SK-N-SH (cell line): ENCODE measurements at regions not wholly inside any gene's neighbourhood (a gene's known extent, or its start where the extent isn't known, plus 50 kb on each side); places are given as distances from the start of the nearest gene placed in this dataset.

Source experiments
- CTCF ChIA-PET: fragments of 300-600, 350-600 bp; formaldehyde crosslinking; extraction: SDS; loops from one replicate; lab custom pipeline; 2021; lab: Yijun Ruan, JAX
- POLR2A ChIA-PET: fragments of 350-600 bp; sonication (Branson Sonifier 250); formaldehyde crosslinking; extraction: SDS; loops from one replicate; lab custom pipeline; 2020; ENCODE audit warnings: antibody characterized with exemption, inconsistent platforms; lab: Yijun Ruan, JAX
- DNase-seq: peaks from one replicate; pipeline ENCODE4 v3.0.0; 2012
- H2AFZ ChIP-seq: fragments of 200-600 bp; sonication (generic); 2 replicates; pipeline ENCODE4 v1.8.1; 2016; ENCODE audit warnings: antibody characterized with exemption, mild to moderate bottlenecking, low read depth
- H3F3A ChIP-seq: fragments of 200-600 bp; sonication (generic); replicated peaks from 2 replicates; pipeline ENCODE3; 2016; ENCODE audit warnings: antibody characterized with exemption, mild to moderate bottlenecking; ENCODE audit not compliant: insufficient read depth
- H3K27ac ChIP-seq, 2 experiments: fragments of 200-500 bp in 1 of 2; fragments of 200-600 bp in 1 of 2; sonication (Bioruptor generic) in 1 of 2; sonication (generic), shearing (Covaris generic) in 1 of 2; 2 replicates each; pipeline versions ENCODE4 v1.5.1 to v1.6.1; 2014 to 2016; ENCODE audit warnings: low read depth in 2 of 2, inconsistent platforms in 1 of 2, low read length in 1 of 2, mild to moderate bottlenecking in 1 of 2, mixed read lengths in 1 of 2
- H3K27me3 ChIP-seq: fragments of 200-600 bp; sonication (generic), shearing (Covaris generic); 2 replicates; pipeline ENCODE4 v1.6.1; 2016; ENCODE audit warnings: mixed run types; ENCODE audit not compliant: insufficient read depth
- H3K36me3 ChIP-seq, 2 experiments: fragments of 200-500 bp in 1 of 2; fragments of 200-600 bp in 1 of 2; sonication (Bioruptor generic) in 1 of 2; sonication (generic) in 1 of 2; replicated peaks in 1 of 2; 2 replicates each; pipeline versions ENCODE3 to v1.5.1; 2014 to 2016; ENCODE audit warnings: low read length in 1 of 2, mild to moderate bottlenecking in 1 of 2; ENCODE audit not compliant: insufficient read depth in 2 of 2, control insufficient read depth in 1 of 2
- H3K4me1 ChIP-seq, 2 experiments: fragments of 200-500 bp in 1 of 2; fragments of 200-600 bp in 1 of 2; sonication (Bioruptor generic) in 1 of 2; sonication (generic), shearing (Covaris generic) in 1 of 2; 2 replicates each; pipeline versions ENCODE4 v1.5.1 to v1.6.1; 2014 to 2016; ENCODE audit warnings: low read depth in 1 of 2, low read length in 1 of 2, mixed run types in 1 of 2; ENCODE audit not compliant: insufficient read depth in 2 of 2, control insufficient read depth in 1 of 2
- H3K4me2 ChIP-seq: fragments of 200-600 bp; sonication (generic), shearing (Covaris generic); 2 replicates; pipeline ENCODE4 v1.6.1; 2017; ENCODE audit warnings: mixed run types
- H3K4me3 ChIP-seq, 2 experiments: fragments of 200-500 bp in 1 of 2; fragments of 200-600 bp in 1 of 2; sonication (Bioruptor generic) in 1 of 2; sonication (generic), shearing (Covaris generic) in 1 of 2; 2 replicates each; pipeline versions ENCODE4 v1.5.1 to v1.8.1; 2014 to 2016; ENCODE audit warnings: low read depth in 2 of 2, inconsistent platforms in 1 of 2, low read length in 1 of 2, mild to moderate bottlenecking in 1 of 2, mixed read lengths in 1 of 2, moderate library complexity in 1 of 2
- H3K79me2 ChIP-seq: fragments of 200-600 bp; sonication (generic); 2 replicates; pipeline ENCODE4 v1.8.1; 2017; ENCODE audit warnings: mild to moderate bottlenecking; ENCODE audit not compliant: insufficient read depth
- H3K9ac ChIP-seq: fragments of 200-600 bp; sonication (generic); 2 replicates; pipeline ENCODE4 v1.6.1; 2017; ENCODE audit warnings: mixed run types
- H3K9me2 ChIP-seq: fragments of 200-600 bp; sonication (generic); 2 replicates; pipeline ENCODE4 v1.6.1; 2017; ENCODE audit warnings: mixed run types
- H3K9me3 ChIP-seq: fragments of 200-600 bp; sonication (generic); 2 replicates; pipeline ENCODE4 v1.6.1; 2017; ENCODE audit warnings: mixed run types, mild to moderate bottlenecking, moderate library complexity
- H4K20me1 ChIP-seq: fragments of 200-600 bp; sonication (generic); 2 replicates; pipeline ENCODE4 v1.6.1; 2017; ENCODE audit warnings: mild to moderate bottlenecking, mixed run types; ENCODE audit not compliant: insufficient read depth
- CTCF ChIP-seq: fragments of 200-600 bp; sonication (generic); IDR thresholded peaks from 2 replicates; pipeline ENCODE4 v1.6.1; 2017; ENCODE audit warnings: antibody characterized with exemption, mild to moderate bottlenecking, moderate library complexity
- EZH2phosphoT487 ChIP-seq: fragments of 200-600 bp; sonication (generic); IDR thresholded peaks from 2 replicates; pipeline ENCODE4 v1.6.1; 2017; ENCODE audit warnings: low read depth, mixed run types, mild to moderate bottlenecking, antibody characterized with exemption, moderate library complexity, borderline replicate concordance
- FOSL2 ChIP-seq: IDR thresholded peaks from 2 replicates; pipeline ENCODE4 v1.4.0; 2012; ENCODE audit warnings: low read depth, mild to moderate bottlenecking, moderate library complexity, borderline replicate concordance
- FOXJ3 ChIP-seq: sonication (generic); formaldehyde crosslinking; IDR thresholded peaks from 2 replicates; pipeline ENCODE4 v1.5.1; 2020; ENCODE audit warnings: mild to moderate bottlenecking, missing genetic modification reagents
- IRF3 ChIP-seq: fragments of 150-350 bp; IDR thresholded peaks from 2 replicates; pipeline ENCODE4 v1.6.1; 2016; ENCODE audit warnings: mild to moderate bottlenecking, low read depth, low read length
- JUND ChIP-seq: IDR thresholded peaks from 2 replicates; pipeline ENCODE4 v1.4.0; 2012
- MAX ChIP-seq: IDR thresholded peaks from 2 replicates; pipeline ENCODE4 v1.4.0; 2012; ENCODE audit warnings: low read depth
- MEF2A ChIP-seq: IDR thresholded peaks from 2 replicates; pipeline ENCODE4 v1.4.0; 2012; ENCODE audit warnings: low read depth, borderline replicate concordance
- PBX3 ChIP-seq: IDR thresholded peaks from 2 replicates; pipeline ENCODE4; 2012
- RAD21 ChIP-seq: IDR thresholded peaks from 2 replicates; pipeline ENCODE4 v1.6.1; 2012; ENCODE audit warnings: mild to moderate bottlenecking, low read length
- REST ChIP-seq: IDR thresholded peaks from 2 replicates; pipeline ENCODE4 v1.6.1; 2012; ENCODE audit warnings: mild to moderate bottlenecking, low read depth, low read length, moderate library complexity
- SMC3 ChIP-seq: IDR thresholded peaks from 2 replicates; pipeline ENCODE4 v1.6.1; 2012; ENCODE audit warnings: low read depth, low read length, improper control_type of control experiment
- TAF1 ChIP-seq: IDR thresholded peaks from 2 replicates; pipeline ENCODE4 v1.6.1; 2012; ENCODE audit warnings: low read depth, mild to moderate bottlenecking, low read length, moderate library complexity, borderline replicate concordance
- TEAD4 ChIP-seq: IDR thresholded peaks from 2 replicates; pipeline ENCODE4 v1.4.0; 2012; ENCODE audit warnings: mild to moderate bottlenecking, borderline replicate concordance; ENCODE audit not compliant: insufficient read depth
- ZBTB33 ChIP-seq: IDR thresholded peaks from 2 replicates; pipeline ENCODE4 v1.4.0; 2012; ENCODE audit warnings: low read depth, borderline replicate concordance
- WGBS: methylation state at CpG from one replicate; pipeline ENCODE4 v1.1.6; 2017; ENCODE audit warnings: low lambda C conversion rate; 5-methylcytosine and 5-hydroxymethylcytosine counted together

- Histone ChIP-seq H3K4me2 (no peak overlapping the region), H3K4me3 (no peak overlapping the region), H4K20me1 (no peaks in the 10 kb centered on the region), H3K4me1 (peaks cover 0 to 10% of the 10 kb centered on the region in 2 experiments; a peak in 2 of 4 replicates), H3K9me3 (no peaks in the 10 kb centered on the region), H2AFZ (no peak overlapping the region), H3K27me3 (no peaks in the 10 kb centered on the region), H3K79me2 (no peaks in the 10 kb centered on the region), H3K27ac (no peak overlapping the region), H3K9me2 (no peaks in the 10 kb centered on the region), H3F3A (no peaks in the 10 kb centered on the region), H3K36me3 (no peaks in the 10 kb centered on the region), H3K9ac (no peak overlapping the region)
- 36% methylated on average over 6 of the region's 6 CpGs for WGBS
- TF ChIP-seq CTCF, result peak; percentile 72
- no peak for TF ChIP-seq REST
- TF ChIP-seq SMC3, result peak; percentile 56
- no peak for TF ChIP-seq JUND
- no peak for TF ChIP-seq FOSL2
- no peak for TF ChIP-seq IRF3
- TF ChIP-seq EZH2phosphoT487, result no peak
- no peak for TF ChIP-seq TEAD4
- TF ChIP-seq FOXJ3 (CRISPR knock-in tag), result no peak
- TF ChIP-seq RAD21, result peak; percentile 84
- POLR2A ChIA-PET, result no interaction called here
- peak; percentile 20 for DNase-seq
- CTCF ChIA-PET, result interaction anchor here (0.6 to 3.5 kb wide), 9 partner anchors 9 to 1101 kb away, joined by 3 to 40 read pairs (median 3); no protein-coding TSS in a partner anchor
Observed at GRCh38 chr1:238951809-238952208, 434.6 kb upstream of the CHRM3 start.

- Histone ChIP-seq H3K36me3 (no peaks in the 10 kb centered on the region), H3K4me1 (peaks cover 0 to 6% of the 10 kb centered on the region in 2 experiments; a peak in 2 of 4 replicates), H4K20me1 (no peaks in the 10 kb centered on the region), H3K27me3 (no peaks in the 10 kb centered on the region), H3K9me2 (no peaks in the 10 kb centered on the region), H3F3A (no peaks in the 10 kb centered on the region), H3K79me2 (no peaks in the 10 kb centered on the region), H3K9ac (no peak overlapping the region), H3K9me3 (no peaks in the 10 kb centered on the region), H3K27ac (no peak overlapping the region), H3K4me3 (no peak overlapping the region), H3K4me2 (no peak overlapping the region), H2AFZ (peak overlapping the region; percentile 52)
- DNase-seq, result no peak
- POLR2A ChIA-PET, result no interaction called here
- CTCF ChIA-PET, result interaction anchor here (0.7 to 3.5 kb wide), 5 partner anchors 378 to 1100 kb away, joined by 3 to 40 read pairs (median 3); no protein-coding TSS in a partner anchor
- WGBS, result 57% methylated on average over 4 of the region's 4 CpGs
- TF ChIP-seq IRF3 (no peak), PBX3 (no peak), ZBTB33 (no peak), MAX (no peak), TAF1 (no peak), MEF2A (no peak), FOSL2 (no peak)
Observed at GRCh38 chr1:238950784-238951183, 435.6 kb upstream of the CHRM3 start.
